ENCODE measurements at regions not wholly inside any gene's neighbourhood (a gene's known extent, or its start where the extent isn't known, plus 50 kb on each side); places are given as distances from the start of the nearest gene placed in this dataset.

GRCh38 chr5:135715267-135716055, 119.0 kb upstream of the SLC25A48 start:
- TF ChIP-seq, protein P1, sequence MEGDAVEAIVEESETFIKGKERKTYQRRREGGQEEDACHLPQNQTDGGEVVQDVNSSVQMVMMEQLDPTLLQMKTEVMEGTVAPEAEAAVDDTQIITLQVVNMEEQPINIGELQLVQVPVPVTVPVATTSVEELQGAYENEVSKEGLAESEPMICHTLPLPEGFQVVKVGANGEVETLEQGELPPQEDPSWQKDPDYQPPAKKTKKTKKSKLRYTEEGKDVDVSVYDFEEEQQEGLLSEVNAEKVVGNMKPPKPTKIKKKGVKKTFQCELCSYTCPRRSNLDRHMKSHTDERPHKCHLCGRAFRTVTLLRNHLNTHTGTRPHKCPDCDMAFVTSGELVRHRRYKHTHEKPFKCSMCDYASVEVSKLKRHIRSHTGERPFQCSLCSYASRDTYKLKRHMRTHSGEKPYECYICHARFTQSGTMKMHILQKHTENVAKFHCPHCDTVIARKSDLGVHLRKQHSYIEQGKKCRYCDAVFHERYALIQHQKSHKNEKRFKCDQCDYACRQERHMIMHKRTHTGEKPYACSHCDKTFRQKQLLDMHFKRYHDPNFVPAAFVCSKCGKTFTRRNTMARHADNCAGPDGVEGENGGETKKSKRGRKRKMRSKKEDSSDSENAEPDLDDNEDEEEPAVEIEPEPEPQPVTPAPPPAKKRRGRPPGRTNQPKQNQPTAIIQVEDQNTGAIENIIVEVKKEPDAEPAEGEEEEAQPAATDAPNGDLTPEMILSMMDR (IDR thresholded peaks at IDR 0.05; ENCODE audit: extremely low read depth, insufficient read depth, missing control alignments) = no peak
- in situ Hi-C loops (cut with MboI; ENCODE audit: low pct_unique_long_range_greater_than_20kb, low sequenced_read_pairs, unreplicated experiment) = no loop called here
- DNase-seq (ENCODE audit: low spot score) = no peak

GRCh38 chr5:135714126-135714894, 120.2 kb upstream of the SLC25A48 start:
- DNase-seq (ENCODE audit: low spot score) = no peak
- TF ChIP-seq, protein P1 (IDR thresholded peaks at IDR 0.05; ENCODE audit: extremely low read depth, insufficient read depth, missing control alignments) = no peak
- in situ Hi-C loops (cut with MboI; ENCODE audit: low pct_unique_long_range_greater_than_20kb, low sequenced_read_pairs, unreplicated experiment) = no loop called here

DNA sequence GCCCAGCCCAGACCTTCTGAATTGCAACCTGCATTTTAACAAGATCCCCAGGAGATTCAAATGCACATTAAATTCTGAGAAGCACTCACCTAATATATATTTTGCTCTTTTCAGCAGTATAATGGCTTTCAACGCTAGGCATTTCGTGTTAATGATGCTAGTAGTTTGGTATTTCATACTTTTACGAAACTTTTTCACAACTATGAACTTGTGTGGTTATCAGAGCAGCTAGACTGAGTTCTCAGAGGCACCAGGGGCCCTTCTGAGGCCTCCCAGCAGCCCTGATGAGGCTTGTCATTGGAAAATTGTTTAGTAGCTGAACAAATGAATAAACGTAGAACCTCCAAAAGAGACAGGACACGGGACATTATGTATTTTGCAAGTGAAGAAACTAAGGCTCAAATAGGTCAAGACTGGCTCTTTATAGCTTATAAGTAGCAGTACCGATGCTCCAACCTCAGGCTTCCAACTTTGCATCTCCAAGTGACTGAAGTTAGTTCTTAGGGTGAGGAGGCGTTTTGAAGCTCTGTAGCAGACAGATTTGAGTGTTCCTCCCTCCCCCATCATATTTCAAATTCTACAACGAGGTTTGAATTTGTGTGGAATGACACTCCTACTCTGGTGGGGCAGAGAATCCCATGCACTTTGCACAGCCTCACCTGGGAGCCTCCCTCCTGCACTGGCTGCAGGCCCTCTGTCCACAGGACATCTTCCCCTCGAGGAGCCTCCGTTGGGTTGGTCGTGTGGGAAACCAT, 121.1 kb upstream of the SLC25A48 start:
- no peak for DNase-seq (ENCODE audit: low spot score)
- TF ChIP-seq, protein P1 (IDR thresholded peaks at IDR 0.05; ENCODE audit: extremely low read depth, insufficient read depth, missing control alignments) = no peak
- in situ Hi-C loops (cut with MboI; ENCODE audit: low pct_unique_long_range_greater_than_20kb, low sequenced_read_pairs, unreplicated experiment) = no loop called here

DNA sequence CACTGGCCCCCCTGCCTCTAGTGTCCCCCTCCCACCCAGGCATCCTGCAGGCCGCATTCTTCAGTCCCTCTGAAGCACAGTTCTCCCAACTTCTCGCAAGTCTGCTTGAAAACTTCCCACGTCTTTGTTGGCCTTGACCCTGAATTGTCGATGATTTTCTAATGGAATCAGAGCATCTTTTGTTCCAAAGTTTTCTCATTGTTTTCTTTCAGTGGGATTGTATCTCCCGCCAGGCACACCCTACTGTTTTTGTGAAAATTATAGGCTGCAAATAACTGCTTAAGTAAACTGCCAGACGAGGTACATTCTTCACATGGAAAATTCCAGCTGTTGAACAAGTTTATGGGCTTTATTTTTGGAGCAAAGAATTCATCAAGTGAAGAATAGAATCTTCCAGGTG, 122.6 kb upstream of the SLC25A48 start:
- in situ Hi-C loops (cut with MboI; ENCODE audit: low pct_unique_long_range_greater_than_20kb, low sequenced_read_pairs, unreplicated experiment) = no loop called here
- TF ChIP-seq, protein P1 (IDR thresholded peaks at IDR 0.05; ENCODE audit: extremely low read depth, insufficient read depth, missing control alignments) = no peak
- no peak for DNase-seq (ENCODE audit: low spot score)

DNA sequence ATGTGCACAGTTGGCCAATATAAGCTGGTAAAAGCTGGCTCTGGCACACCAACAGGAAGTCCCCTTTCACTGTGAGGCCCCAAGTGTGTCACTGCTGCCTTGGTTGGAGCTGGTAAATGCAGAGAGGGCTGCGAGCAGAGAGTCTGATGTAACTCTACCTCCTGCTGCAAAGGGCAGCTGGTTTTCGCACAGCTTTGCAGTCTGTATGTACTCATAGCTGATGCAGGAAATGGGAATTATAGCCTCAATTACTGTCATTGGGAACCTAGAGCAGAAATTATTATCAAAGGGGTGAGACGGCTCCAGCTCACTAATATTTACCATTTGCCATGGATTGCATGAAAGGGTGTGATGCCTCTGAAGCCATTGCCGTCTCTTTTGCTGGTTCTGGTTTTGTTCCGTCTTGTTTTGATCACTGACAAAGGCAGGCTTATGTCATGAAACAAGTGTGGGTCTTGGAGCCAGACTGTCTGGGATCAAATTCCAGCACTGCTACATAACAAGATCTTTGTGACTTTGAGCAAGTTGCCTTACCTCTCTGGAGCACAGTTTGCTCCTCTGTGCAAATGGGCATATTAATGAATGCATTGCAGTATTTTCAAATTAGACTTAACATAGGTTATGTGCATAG, 124.3 kb upstream of the SLC25A48 start:
- in situ Hi-C loops (cut with MboI; ENCODE audit: low pct_unique_long_range_greater_than_20kb, low sequenced_read_pairs, unreplicated experiment) = no loop called here
- TF ChIP-seq, protein P1 (IDR thresholded peaks at IDR 0.05; ENCODE audit: extremely low read depth, insufficient read depth, missing control alignments) = no peak
- no peak for DNase-seq (ENCODE audit: low spot score)

- no peak for DNase-seq (ENCODE audit: low spot score)
- TF ChIP-seq, protein P1 (IDR thresholded peaks at IDR 0.05; ENCODE audit: extremely low read depth, insufficient read depth, missing control alignments) = no peak
- in situ Hi-C loops (cut with MboI; ENCODE audit: low pct_unique_long_range_greater_than_20kb, low sequenced_read_pairs, unreplicated experiment) = no loop called here
Observed at GRCh38 chr5:135709208-135709575, 125.3 kb upstream of the SLC25A48 start.

Data from GM13977 (cell line).